Renal cortical epithelial cell (primary cell): ENCODE measurements at regions not wholly inside any gene's neighbourhood (a gene's known extent, or its start where the extent isn't known, plus 50 kb on each side); places are given as distances from the start of the nearest gene placed in this dataset.
"Not testable (repeated sequence)": the region's sequence is repeated elsewhere in the genome, so short reads cannot be mapped to it uniquely, and the experiment has no call there.

Experiments used
- DNase-seq: peaks from one replicate; pipeline ENCODE4 v3.0.0-alpha.2; 2011; ENCODE audit warnings: low read depth

DNA sequence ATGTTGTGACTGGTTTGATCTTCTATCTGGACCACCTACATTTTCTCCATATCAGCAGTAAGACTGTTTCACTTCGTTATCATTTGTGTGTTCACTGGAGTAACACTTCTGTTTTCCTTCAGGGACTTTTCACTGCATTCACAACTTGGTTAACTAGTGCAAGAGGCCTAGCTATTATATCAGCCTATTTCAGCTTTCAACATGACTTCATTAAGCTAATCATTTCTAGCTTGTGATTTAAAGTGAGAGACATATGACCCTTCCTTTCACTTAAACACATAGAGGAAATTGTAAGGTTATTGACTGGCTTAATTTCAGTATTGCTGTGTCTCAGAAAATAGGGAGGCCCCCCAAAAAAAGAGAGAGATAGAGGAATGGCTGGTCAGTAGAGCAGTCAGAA lies 622.8 kb upstream of the NRSN1 start:
- no peak for DNase-seq

DNA sequence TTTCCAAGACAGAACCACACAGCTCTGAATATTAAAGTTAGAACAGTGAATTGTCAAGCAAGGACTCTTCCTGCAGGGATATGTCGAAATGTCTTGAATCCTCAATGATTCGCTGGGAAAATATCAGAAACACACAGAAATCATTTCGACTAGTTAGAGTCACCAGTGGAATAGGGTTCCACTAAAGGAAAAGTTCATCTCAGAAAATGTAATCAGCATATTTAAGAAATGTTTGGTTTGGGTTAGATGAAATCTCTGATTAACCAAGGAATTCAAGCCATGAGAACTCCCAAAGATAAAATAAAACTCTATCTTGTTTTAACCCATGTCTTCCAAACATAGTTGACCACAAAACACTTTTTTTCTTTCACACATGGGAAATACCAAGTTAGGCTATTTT lies 621.0 kb upstream of the NRSN1 start:
- no peak for DNase-seq

DNA sequence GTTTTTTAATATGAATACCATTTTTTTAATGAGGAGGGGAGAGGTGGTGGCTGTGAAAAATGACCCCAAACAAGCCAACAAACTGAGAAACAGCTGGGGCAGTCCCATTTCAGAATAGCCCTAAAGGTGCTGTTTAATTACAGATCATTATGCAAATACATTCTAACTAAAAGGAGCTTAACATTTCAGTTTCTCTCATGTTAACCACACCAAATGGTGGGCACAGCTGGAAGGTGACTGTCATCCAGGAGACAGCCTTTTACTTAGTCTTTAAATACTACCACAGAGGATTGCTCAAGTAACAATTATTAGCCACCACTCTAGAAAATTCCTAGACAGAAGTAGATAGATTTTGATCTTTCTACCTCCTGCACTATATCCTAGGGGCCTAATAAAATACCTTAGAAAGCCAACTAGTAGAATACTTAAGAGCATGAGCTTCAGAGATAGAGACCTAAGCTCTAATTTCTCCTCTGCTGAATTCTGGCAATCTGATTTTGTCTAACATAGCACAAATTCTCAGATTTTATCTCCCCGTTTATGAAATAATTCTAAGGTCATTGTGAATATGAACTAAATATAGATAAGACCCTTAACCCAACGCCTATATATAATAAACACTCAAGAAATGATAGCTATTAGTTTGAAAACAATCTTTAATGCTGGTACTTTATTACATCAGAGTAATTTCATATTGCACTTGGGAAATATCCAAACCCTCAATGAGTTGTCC lies 615.1 kb upstream of the NRSN1 start:
- DNase-seq: no peak

GRCh38 chr6:23511817-23512216 lies 614.2 kb upstream of the NRSN1 start:
- no peak for DNase-seq

GRCh38 chr6:23518294-23518693 lies 607.7 kb upstream of the NRSN1 start:
- DNase-seq: no peak

DNA sequence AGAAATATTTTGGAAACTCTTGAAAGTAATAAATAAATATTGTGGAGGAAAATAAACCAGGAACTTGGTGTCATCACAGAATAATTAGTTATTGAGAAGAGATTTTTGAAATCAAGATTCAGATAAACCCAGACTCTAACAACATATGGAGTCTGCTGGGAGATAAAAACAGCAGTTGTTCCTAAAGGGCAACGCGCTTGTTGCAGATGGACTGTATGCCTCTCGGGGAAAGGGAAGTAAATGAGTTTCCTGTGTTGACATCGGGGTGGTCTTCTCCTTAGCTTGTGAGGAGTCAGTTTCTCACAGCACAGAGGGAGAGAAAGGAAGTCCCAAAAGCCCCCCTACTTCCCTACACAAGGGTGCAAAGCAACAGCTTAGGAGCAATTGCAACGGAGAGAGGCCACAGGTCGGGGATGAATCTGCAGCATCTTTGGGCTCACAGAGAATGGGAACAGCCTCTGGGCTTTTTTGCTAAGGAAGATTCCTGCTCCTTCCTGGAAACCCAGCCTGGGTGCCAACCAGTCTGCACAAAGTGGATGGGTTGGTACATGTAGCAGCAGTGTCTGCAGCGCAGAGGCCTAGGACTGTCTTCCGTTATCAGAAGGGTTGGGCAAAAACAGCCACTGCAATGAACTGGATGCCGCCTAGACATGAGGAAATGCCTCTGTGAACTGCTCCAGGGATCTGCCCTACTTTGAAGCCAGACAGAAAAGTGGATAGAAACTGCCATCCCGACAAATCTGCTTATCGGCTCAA lies 603.0 kb upstream of the NRSN1 start:
- no peak for DNase-seq

- no peak for DNase-seq
Observed at GRCh38 chr6:23523771-23524170, 602.2 kb upstream of the NRSN1 start.

DNA sequence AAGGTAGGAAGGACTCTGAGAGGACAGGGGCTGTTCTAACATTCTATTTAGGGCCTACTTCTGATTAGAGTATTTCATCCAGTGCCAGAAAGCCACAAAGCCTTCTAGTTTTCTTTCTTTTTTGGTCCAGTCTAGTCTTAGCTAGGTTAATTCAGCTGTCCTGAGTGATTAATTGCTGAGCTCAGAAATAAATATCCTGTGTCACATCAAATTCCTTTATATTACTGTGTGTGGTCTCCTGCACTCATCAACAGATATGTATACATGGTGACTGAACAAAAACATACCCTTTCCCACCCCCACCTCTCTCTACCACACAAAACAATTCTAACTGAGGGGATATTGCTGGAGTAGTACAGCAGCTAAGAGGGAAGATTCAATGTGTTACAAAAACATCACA lies 601.5 kb upstream of the NRSN1 start:
- DNase-seq: no peak

DNA sequence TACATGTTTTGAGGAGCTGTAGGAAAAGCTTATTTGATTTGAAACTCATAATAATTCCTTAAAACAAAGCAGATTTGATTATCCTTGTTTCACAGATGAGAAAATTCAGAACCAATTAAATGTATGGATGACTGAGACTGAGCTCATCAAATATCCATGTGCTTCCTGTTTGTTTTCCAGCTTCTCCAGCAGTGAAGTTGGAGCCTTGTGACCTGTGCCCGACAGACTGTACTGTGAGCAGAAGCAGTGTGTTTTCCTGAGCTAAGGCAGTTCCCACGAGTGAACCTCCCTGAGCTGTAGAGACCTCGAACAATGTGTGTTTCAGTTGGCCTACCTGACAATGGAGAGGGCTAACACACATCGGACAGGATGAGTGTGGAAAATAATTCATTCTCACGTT lies 599.5 kb upstream of the NRSN1 start:
- DNase-seq: peak; percentile 40

DNA sequence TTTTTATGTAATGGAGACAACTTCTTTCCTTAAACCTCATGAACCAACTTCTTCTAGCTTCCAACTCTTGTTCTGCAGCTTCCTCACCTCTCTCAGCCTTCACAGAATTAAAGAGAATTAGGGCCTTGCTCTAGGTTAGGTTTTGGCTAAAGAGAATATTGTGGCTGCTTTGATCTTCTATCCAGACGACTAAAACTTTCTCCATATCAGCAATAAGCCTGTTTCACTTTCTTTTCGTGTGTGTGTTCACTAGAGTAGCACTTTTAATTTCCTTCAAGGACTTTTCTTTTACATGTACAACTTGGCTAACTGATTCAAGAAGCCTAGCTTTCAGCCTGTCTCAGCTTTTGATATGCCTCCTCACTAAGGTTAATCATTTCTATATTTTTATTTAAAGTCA lies 596.1 kb upstream of the NRSN1 start:
- DNase-seq: peak; percentile 6

DNA sequence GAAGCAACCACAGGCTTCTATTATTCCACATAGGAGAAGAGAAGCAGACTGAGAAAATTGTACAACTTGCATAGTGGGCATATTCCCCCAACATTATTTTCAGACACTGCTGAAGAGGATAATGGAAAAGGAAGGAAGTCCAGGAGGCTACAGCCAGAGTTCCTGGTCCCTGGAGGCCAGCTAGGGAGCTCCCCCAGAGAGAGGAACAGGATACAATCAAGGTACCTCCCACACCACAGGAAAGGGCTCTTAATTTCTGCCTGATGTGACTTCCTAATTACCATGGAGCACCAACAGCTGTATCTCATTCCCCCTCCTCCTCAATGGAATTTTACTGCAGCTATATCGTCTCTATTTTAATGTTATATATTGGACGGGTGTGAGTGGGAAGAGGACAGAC lies 594.3 kb upstream of the NRSN1 start:
- DNase-seq: no peak

DNA sequence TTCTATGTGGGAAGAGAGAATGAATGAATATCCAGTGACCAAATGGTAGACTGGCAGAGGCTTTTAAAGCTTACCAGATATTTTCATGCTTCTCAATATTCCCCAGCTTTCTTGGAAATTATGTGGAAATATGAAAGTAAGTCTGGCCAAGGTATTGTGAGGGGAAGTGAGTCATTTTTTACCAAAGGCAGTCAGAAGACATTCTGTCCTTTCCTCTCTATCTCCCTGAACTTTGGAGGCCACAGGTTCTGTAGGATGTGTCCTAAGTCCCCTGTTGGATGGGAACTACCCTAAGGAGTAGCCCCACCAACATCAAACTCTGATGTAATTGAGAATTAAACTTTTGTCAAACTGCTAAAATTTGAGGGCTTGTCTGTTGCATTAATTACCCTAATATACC lies 593.8 kb upstream of the NRSN1 start:
- no peak for DNase-seq

GRCh38 chr6:23533311-23533710 lies 592.7 kb upstream of the NRSN1 start:
- DNase-seq: peak; percentile 51

DNA sequence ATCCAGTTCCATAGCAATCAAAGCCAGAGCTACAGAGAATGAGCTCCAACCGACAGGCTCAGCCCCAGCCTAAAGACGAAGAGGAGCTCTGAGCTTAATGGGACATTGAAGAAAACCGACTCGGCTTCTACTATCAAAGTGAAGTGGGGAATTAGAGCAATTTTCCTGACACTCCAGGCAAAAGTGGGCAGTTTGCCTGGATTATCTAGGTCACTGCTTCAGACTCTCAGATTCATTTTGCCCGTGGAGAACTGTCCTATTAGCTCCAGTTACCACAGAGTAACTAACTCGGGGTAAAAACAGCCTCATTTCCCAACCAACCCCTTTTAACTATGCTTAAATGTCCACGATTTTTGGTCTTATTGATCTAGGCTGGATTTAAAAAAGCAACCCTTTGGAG lies 592.1 kb upstream of the NRSN1 start:
- DNase-seq: peak; percentile 60

- DNase-seq: peak; percentile 23
Observed at GRCh38 chr6:23534351-23534750, 591.7 kb upstream of the NRSN1 start.

- DNase-seq: no peak
Observed at GRCh38 chr6:23535101-23535500, 590.9 kb upstream of the NRSN1 start.

DNA sequence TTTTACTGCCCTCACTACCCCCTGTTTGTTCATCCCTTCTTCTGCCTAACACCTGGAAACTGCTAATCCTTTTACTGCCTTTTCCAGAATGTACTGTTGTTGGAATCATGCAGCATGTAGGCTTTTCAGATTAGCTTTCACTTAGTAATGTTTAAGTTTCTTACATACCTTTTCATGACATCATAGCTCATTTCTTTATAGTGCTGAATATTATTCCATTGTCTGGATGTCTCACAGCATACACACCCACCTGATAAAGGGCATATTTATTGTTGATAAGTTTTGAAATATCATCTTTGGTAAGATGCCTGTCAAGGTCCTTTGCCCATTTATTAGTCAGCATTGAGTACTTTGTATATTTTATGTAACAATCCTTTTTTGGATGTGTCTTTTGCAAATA lies 588.2 kb upstream of the NRSN1 start:
- DNase-seq: no peak

DNA sequence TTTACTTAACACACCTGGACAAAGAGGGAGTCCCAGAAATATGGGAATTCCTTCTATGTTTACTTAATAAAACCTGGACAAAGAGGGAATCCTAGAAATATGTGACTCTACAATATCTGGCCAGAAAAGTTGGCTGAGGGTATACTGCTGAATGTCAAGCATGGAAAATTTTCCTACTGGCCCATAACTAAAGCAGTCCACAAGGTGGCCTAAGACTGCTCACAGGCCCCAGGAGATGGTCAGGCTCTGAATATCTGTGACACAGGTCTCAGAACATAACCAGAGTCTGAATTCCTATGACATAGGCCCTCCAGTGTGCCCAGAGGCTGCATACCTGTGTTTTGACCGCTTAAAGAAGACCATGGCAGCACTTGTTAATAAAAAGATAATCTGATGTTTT lies 578.2 kb upstream of the NRSN1 start:
- no peak for DNase-seq

- DNase-seq: not testable (repeated sequence)
Observed at GRCh38 chr6:23554953-23555352, 571.1 kb upstream of the NRSN1 start.

DNA sequence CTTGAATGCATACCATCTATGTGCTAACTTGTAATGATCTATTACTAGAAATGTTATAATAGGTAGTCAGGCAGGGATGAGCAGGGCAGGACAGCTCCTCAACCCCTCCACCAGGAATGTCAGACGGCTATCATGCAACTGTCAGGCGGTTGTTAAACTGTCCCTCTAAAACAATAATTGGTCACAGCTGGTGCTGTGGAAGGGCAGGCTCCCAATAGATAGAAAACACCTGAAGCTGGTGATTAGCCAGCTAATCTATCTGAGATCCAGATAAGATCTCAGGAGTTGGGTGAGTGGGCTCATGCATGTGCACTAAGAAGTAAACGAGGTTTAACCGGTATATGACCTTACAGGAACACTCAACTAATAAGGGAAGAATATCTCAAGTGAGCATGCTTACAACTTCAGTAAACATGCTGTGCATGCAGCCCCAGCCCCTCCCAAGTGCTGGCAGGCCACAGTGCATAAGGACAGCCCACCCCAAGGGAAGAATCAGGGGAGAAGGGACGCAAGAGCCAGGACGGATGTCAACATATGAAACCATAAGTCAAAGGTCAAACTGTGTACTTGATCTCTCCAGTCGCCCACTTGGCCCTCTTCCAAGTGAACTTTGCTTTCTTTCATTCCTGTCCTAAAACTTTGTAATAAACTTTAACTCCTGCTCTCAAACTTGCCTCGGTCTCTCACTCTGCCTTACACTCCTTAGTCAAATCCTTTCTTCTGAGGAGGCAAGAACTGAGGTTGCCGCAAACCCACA lies 566.2 kb upstream of the NRSN1 start:
- peak; percentile 7 for DNase-seq

- no peak for DNase-seq
Observed at GRCh38 chr6:23561732-23562131, 564.3 kb upstream of the NRSN1 start.

DNA sequence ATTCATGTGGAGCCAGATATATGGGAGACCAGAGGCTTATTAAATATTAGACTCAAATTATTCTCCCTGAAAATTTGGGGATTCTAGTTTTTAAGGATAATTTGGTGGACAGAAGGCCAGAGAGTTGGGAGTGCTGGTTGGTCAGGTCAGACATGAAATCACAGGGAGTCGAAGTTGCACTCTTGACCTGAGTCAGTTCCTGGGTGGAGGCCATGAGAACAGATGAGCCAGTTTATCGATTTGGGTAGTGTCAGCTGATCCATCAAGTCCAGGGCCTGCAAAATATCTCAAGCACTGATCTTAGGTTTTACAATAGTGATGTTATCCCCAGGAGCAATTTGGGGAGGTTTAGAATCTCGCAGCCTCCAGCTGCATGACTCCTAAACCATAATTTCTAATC lies 563.5 kb upstream of the NRSN1 start:
- DNase-seq: no peak

DNA sequence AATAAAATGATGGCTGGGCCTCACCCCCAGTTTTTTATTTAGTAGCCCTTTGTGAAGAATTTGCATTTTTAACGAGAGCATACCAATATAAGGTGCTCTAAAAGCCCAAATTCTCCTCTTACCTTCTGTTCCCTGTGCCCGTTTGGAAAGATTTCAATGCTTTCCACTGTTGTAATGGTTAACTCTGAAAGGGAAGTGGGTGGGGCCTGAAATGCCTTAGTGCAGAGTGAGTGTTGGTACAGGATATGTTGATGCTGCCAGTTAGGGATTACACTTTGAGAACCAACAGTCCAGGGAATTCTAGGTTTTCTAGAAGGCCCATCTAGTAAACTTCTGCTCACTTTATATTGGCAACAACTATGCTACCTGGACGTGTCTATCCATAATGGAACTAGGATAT lies 562.7 kb upstream of the NRSN1 start:
- DNase-seq: peak; percentile 22
